Suprapubic skin (tissue), 3 donors: ENCODE measurements at regions not wholly inside any gene's neighbourhood (a gene's known extent, or its start where the extent isn't known, plus 50 kb on each side); places are given as distances from the start of the nearest gene placed in this dataset.
"Not testable (repeated sequence)": the region's sequence is repeated elsewhere in the genome, so short reads cannot be mapped to it uniquely, and the experiment has no call there.

ENCODE experiments used
- POLR2A ChIP-seq, 2 donors: fragments of 450-650 bp; IDR thresholded peaks; one replicate each; pipeline ENCODE4 v1.6.1; 2017; ENCODE audit warnings: antibody characterized with exemption in 2 of 2, mild to moderate bottlenecking in 2 of 2, moderate library complexity in 2 of 2
- TF ChIP-seq, protein P1 (sequence below), 2 donors: fragments of 200-600 bp in 1 of 2; fragments of 450-650 bp in 1 of 2; sonication (generic) in 1 of 2; IDR thresholded peaks; one replicate each; pipeline ENCODE4 v1.5.1; 2016 to 2019; ENCODE audit warnings: antibody characterized with exemption in 2 of 2, mild to moderate bottlenecking in 1 of 2, moderate library complexity in 1 of 2

- TF ChIP-seq, protein P1, sequence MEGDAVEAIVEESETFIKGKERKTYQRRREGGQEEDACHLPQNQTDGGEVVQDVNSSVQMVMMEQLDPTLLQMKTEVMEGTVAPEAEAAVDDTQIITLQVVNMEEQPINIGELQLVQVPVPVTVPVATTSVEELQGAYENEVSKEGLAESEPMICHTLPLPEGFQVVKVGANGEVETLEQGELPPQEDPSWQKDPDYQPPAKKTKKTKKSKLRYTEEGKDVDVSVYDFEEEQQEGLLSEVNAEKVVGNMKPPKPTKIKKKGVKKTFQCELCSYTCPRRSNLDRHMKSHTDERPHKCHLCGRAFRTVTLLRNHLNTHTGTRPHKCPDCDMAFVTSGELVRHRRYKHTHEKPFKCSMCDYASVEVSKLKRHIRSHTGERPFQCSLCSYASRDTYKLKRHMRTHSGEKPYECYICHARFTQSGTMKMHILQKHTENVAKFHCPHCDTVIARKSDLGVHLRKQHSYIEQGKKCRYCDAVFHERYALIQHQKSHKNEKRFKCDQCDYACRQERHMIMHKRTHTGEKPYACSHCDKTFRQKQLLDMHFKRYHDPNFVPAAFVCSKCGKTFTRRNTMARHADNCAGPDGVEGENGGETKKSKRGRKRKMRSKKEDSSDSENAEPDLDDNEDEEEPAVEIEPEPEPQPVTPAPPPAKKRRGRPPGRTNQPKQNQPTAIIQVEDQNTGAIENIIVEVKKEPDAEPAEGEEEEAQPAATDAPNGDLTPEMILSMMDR (IDR thresholded peaks at IDR 0.05) = not testable (repeated sequence)
- TF ChIP-seq POLR2A (IDR thresholded peaks at IDR 0.05) = not testable (repeated sequence)
These were observed 2899.6 kb downstream of the RPIA start for GRCh38 chr2:91591066-91591465.
